HCT116 (cell line): ENCODE measurements at regions not wholly inside any gene's neighbourhood (a gene's known extent, or its start where the extent isn't known, plus 50 kb on each side); places are given as distances from the start of the nearest gene placed in this dataset.

ENCODE experiments used
- ATAC-seq: fragments of 200-7000 bp; cut with Tn5 transposase; 2 replicates; pipeline ENCODE4 v1.9.1; 2020; ENCODE audit warnings: mild to moderate bottlenecking, moderate library complexity
- BruUV-seq: library from RNA; stranded (reverse); fragments of 400-500 nt; replicated peaks from 2 replicates; lab custom pipeline; 2021; lab: Mats Ljungman, UMichigan
- CTCF ChIA-PET: fragments of 300-600 bp; sonication (Branson Sonifier 250); formaldehyde crosslinking; loops from one replicate; lab custom pipeline; 2021; ENCODE audit warnings: antibody characterized with exemption; lab: Charles Lee
- POLR2A ChIA-PET: fragments of 300-600, 350-600 bp; sonication (Branson Sonifier 250); formaldehyde crosslinking; loops from one replicate; lab custom pipeline; 2021; ENCODE audit warnings: antibody characterized with exemption; lab: Charles Lee
- RAD21 ChIA-PET, 2 experiments: fragments of 300-600 bp; sonication (Branson Sonifier 250); formaldehyde crosslinking; loops; one replicate each; lab custom pipeline; 2023; ENCODE audit warnings: low total read pairs in 2 of 2; ENCODE audit not compliant: uncharacterized antibody in 2 of 2, unreplicated experiment in 2 of 2, low non-redundant PET in 1 of 2; lab: Charles Lee
- DNase-seq: peaks from one replicate; pipeline ENCODE4 v3.0.0-alpha.2; 2010; ENCODE audit warnings: low read depth, low spot score
- H2AFZ ChIP-seq: fragments of 200-600 bp; shearing (Covaris generic), sonication (generic); 2 replicates; pipeline ENCODE4 v1.6.1; 2017; ENCODE audit warnings: low read depth, mixed run types, mixed read lengths, antibody characterized with exemption, low read length; ENCODE audit not compliant: poor library complexity, severe bottlenecking
- H3K27ac ChIP-seq: 2 replicates; pipeline ENCODE4 v1.5.1; 2012; ENCODE audit warnings: low read depth, low read length
- H3K27me3 ChIP-seq: fragments of 200-600 bp; sonication (generic); 2 replicates; pipeline ENCODE4 v1.6.1; 2016; ENCODE audit warnings: mixed run types, low read length, mixed read lengths; ENCODE audit not compliant: insufficient read depth
- H3K36me3 ChIP-seq, 2 experiments: fragments of 200-500 bp in 1 of 2; fragments of 200-600 bp in 1 of 2; sonication (Bioruptor generic) in 1 of 2; sonication (generic) in 1 of 2; 2 replicates each; pipeline versions ENCODE4 v1.5.1 to v1.6.1; 2014 to 2016; ENCODE audit warnings: low read length in 2 of 2, inconsistent platforms in 1 of 2, mixed read lengths in 1 of 2, mixed run types in 1 of 2; ENCODE audit not compliant: insufficient read depth in 2 of 2, control insufficient read depth in 1 of 2
- H3K4me1 ChIP-seq, 2 experiments: fragments of 200-600 bp in 1 of 2; sonication (generic) in 1 of 2; 2 replicates each; pipeline versions ENCODE4 v1.5.1 to v1.6.1; 2012 to 2017; ENCODE audit warnings: low read length in 2 of 2, inconsistent platforms in 1 of 2, mild to moderate bottlenecking in 1 of 2, mixed read lengths in 1 of 2, mixed run types in 1 of 2, moderate library complexity in 1 of 2; ENCODE audit not compliant: insufficient read depth in 2 of 2, control insufficient read depth in 1 of 2
- H3K4me2 ChIP-seq: fragments of 200-600 bp; sonication (generic); 2 replicates; pipeline ENCODE4 v1.6.1; 2017; ENCODE audit warnings: mixed run types, low read length, mixed read lengths
- H3K4me3 ChIP-seq, 2 experiments: fragments of 200-600 bp in 1 of 2; sonication (generic) in 1 of 2; replicated peaks in 1 of 2; 2 replicates each; pipeline ENCODE4 v1.5.1; 2011 to 2016; ENCODE audit warnings: low read length in 2 of 2, control low read depth in 1 of 2, low read depth in 1 of 2, mild to moderate bottlenecking in 1 of 2, mixed read lengths in 1 of 2, mixed run types in 1 of 2
- H3K79me2 ChIP-seq: fragments of 200-600 bp; sonication (generic); 2 replicates; pipeline ENCODE4 v1.6.1; 2017; ENCODE audit warnings: mild to moderate bottlenecking, mixed run types, low read length, moderate library complexity, mixed read lengths; ENCODE audit not compliant: insufficient read depth
- H3K9ac ChIP-seq: fragments of 200-600 bp; sonication (generic); 2 replicates; pipeline ENCODE4 v1.6.1; 2016; ENCODE audit warnings: low read length, mixed read lengths
- H3K9me2 ChIP-seq: fragments of 200-600 bp; sonication (generic), shearing (Covaris generic); 2 replicates; pipeline ENCODE4 v1.6.1; 2017; ENCODE audit warnings: mixed run types, mild to moderate bottlenecking, moderate library complexity; ENCODE audit not compliant: insufficient read depth
- H3K9me3 ChIP-seq, 2 experiments: fragments of 200-500 bp in 1 of 2; fragments of 200-600 bp in 1 of 2; sonication (Bioruptor generic) in 1 of 2; sonication (generic) in 1 of 2; 2 replicates each; pipeline ENCODE4 v1.6.1; 2014 to 2017; ENCODE audit warnings: low read length in 2 of 2, mixed read lengths in 2 of 2, inconsistent platforms in 1 of 2, low read depth in 1 of 2, mild to moderate bottlenecking in 1 of 2, mixed run types in 1 of 2, moderate library complexity in 1 of 2; ENCODE audit not compliant: control insufficient read depth in 1 of 2, insufficient read depth in 1 of 2
- H4K20me1 ChIP-seq: fragments of 200-600 bp; sonication (generic), shearing (Covaris generic); 2 replicates; pipeline ENCODE4 v1.6.1; 2017; ENCODE audit warnings: mixed run types, mild to moderate bottlenecking, moderate library complexity; ENCODE audit not compliant: insufficient read depth
- ELF1 ChIP-seq: IDR thresholded peaks from 2 replicates; pipeline ENCODE4 v1.6.1; 2012; ENCODE audit warnings: low read depth, borderline replicate concordance
- JUND ChIP-seq: IDR thresholded peaks from 2 replicates; pipeline ENCODE4 v1.6.1; 2012
- MAX ChIP-seq: IDR thresholded peaks from 2 replicates; pipeline ENCODE4 v1.6.1; 2012
- REST ChIP-seq: IDR thresholded peaks from 2 replicates; pipeline ENCODE4 v1.6.1; 2012; ENCODE audit warnings: low read depth
- SP1 ChIP-seq: IDR thresholded peaks from 2 replicates; pipeline ENCODE4 v1.6.1; 2012; ENCODE audit warnings: low read depth
- SRF ChIP-seq: IDR thresholded peaks from 2 replicates; pipeline ENCODE4 v1.6.1; 2012; ENCODE audit warnings: low read depth
- TCF7L2 ChIP-seq: IDR thresholded peaks from 2 replicates; pipeline ENCODE4 v1.7.0; 2011; ENCODE audit warnings: borderline replicate concordance, inconsistent platforms; ENCODE audit not compliant: insufficient read depth, insufficient read length; ENCODE audit errors: extremely low read depth
- YY1 ChIP-seq: IDR thresholded peaks from 2 replicates; pipeline ENCODE4 v1.6.1; 2011; ENCODE audit warnings: low read length, low read depth, moderate library complexity, mild to moderate bottlenecking; ENCODE audit not compliant: insufficient replicate concordance; ENCODE audit errors: extremely low read depth
- ZNF274 ChIP-seq: fragments of 200-500 bp; sonication (Bioruptor generic); IDR thresholded peaks from 2 replicates; pipeline ENCODE4 v1.6.1; 2014; ENCODE audit warnings: mild to moderate bottlenecking, low read depth, low read length, inconsistent platforms
- intact Hi-C: fragments of 100-400 bp; cut with micrococcal nuclease; formaldehyde crosslinking; loops from 2 replicates; pipeline ENCODE4 v1.10.0; 2022

- POLR2A ChIA-PET, result no interaction called here
- intact Hi-C loops, result no loop called here
- Histone ChIP-seq H3K9ac (no peak overlapping the region), H3K79me2 (no peaks in the 10 kb centered on the region), H3K4me1 (no peaks in the 10 kb centered on the region), H3K27ac (no peak overlapping the region), H3K36me3 (no peaks in the 10 kb centered on the region), H3K4me2 (no peak overlapping the region), H3K9me3 (no peaks in the 10 kb centered on the region), H3K27me3 (no peaks in the 10 kb centered on the region), H3K4me3 (no peak overlapping the region), H3K9me2 (no peaks in the 10 kb centered on the region), H4K20me1 (no peaks in the 10 kb centered on the region; the same call in 1 of the 2 replicates), H2AFZ (no peak overlapping the region)
- TF ChIP-seq TCF7L2, result no peak
- TF ChIP-seq REST, result no peak
- TF ChIP-seq SRF, result no peak
- TF ChIP-seq MAX, result no peak
- TF ChIP-seq JUND, result no peak
- no peak for TF ChIP-seq ZNF274
- TF ChIP-seq SP1, result no peak
- TF ChIP-seq YY1, result no peak
- no peak for TF ChIP-seq ELF1
- no TSS peak for BruUV-seq
- DNase-seq, result no peak
- CTCF ChIA-PET, result no interaction called here
- ATAC-seq, result no peak
- RAD21 ChIA-PET, result no interaction called here
These were observed 523.1 kb downstream of the PLCL1 start for GRCh38 chr2:198327526-198327925.
